ENCODE measurements at regions not wholly inside any gene's neighbourhood (a gene's known extent, or its start where the extent isn't known, plus 50 kb on each side); places are given as distances from the start of the nearest gene placed in this dataset.

- TF ChIP-seq FOXP2 (optimal IDR thresholded peaks at IDR 0.05; ENCODE audit: borderline replicate concordance, extremely low read depth, extremely low read length, insufficient read depth) (no peak), SIN3A (IDR thresholded peaks at IDR 0.05; ENCODE audit: borderline replicate concordance, insufficient read depth, low read length) (no peak), POLR2AphosphoS5 (IDR thresholded peaks at IDR 0.05; ENCODE audit: low read depth, low read length) (no peak), REST (IDR thresholded peaks at IDR 0.05; ENCODE audit: insufficient read depth in 1 of 2, low read depth in 2 of 2, low read length in 2 of 2) (no peak), TAF1 (IDR thresholded peaks at IDR 0.05; ENCODE audit: borderline replicate concordance, insufficient read depth, low read length) (no peak)
These were observed 131.1 kb upstream of the RPL38 start for GRCh38 chr17:74072340-74072739.

GRCh38 chr17:74076446-74076845 is 127.0 kb upstream of the RPL38 start:
- TF ChIP-seq POLR2AphosphoS5 (IDR thresholded peaks at IDR 0.05; ENCODE audit: low read depth, low read length) = no peak
- no peak for TF ChIP-seq REST (IDR thresholded peaks at IDR 0.05; ENCODE audit: insufficient read depth in 1 of 2, low read depth in 2 of 2, low read length in 2 of 2)
- no peak for TF ChIP-seq SIN3A (IDR thresholded peaks at IDR 0.05; ENCODE audit: borderline replicate concordance, insufficient read depth, low read length)

GRCh38 chr17:74077231-74077630 is 126.2 kb upstream of the RPL38 start:
- no peak for TF ChIP-seq POLR2AphosphoS5 (IDR thresholded peaks at IDR 0.05; ENCODE audit: low read depth, low read length)
- TF ChIP-seq REST (IDR thresholded peaks at IDR 0.05; ENCODE audit: insufficient read depth in 1 of 2, low read depth in 2 of 2, low read length in 2 of 2) = no peak
- TF ChIP-seq SIN3A (IDR thresholded peaks at IDR 0.05; ENCODE audit: borderline replicate concordance, insufficient read depth, low read length) = no peak
- TF ChIP-seq FOXP2 (optimal IDR thresholded peaks at IDR 0.05; ENCODE audit: borderline replicate concordance, extremely low read depth, extremely low read length, insufficient read depth) = no peak
- TF ChIP-seq TAF1 (IDR thresholded peaks at IDR 0.05; ENCODE audit: borderline replicate concordance, insufficient read depth, low read length) = no peak

- TF ChIP-seq SIN3A (IDR thresholded peaks at IDR 0.05; ENCODE audit: borderline replicate concordance, insufficient read depth, low read length) (no peak), TAF1 (IDR thresholded peaks at IDR 0.05; ENCODE audit: borderline replicate concordance, insufficient read depth, low read length) (no peak), POLR2AphosphoS5 (IDR thresholded peaks at IDR 0.05; ENCODE audit: low read depth, low read length) (no peak), FOXP2 (optimal IDR thresholded peaks at IDR 0.05; ENCODE audit: borderline replicate concordance, extremely low read depth, extremely low read length, insufficient read depth) (no peak), REST (IDR thresholded peaks at IDR 0.05; ENCODE audit: insufficient read depth in 1 of 2, low read depth in 2 of 2, low read length in 2 of 2) (no peak)
These were observed 125.0 kb upstream of the RPL38 start for GRCh38 chr17:74078363-74078941.

Measured in PFSK-1 (cell line).